B cell (primary cell): ENCODE measurements at regions not wholly inside any gene's neighbourhood (a gene's known extent, or its start where the extent isn't known, plus 50 kb on each side); places are given as distances from the start of the nearest gene placed in this dataset.

Experiments
- ATAC-seq: fragments of 200-7000 bp; cut with Tn5 transposase; one replicate; pipeline ENCODE4 v1.10.0; 2021; ENCODE audit warnings: low read depth, mild to moderate bottlenecking, moderate number of reproducible peaks, moderate library complexity
- CTCF ChIA-PET: fragments of 350-600 bp; sonication (Branson Sonifier 250); formaldehyde crosslinking; loops from one replicate; lab custom pipeline; 2021; ENCODE audit warnings: antibody characterized with exemption, inconsistent platforms; lab: Charles Lee
- POLR2A ChIA-PET: fragments of 350-600 bp; sonication (Branson Sonifier 250); formaldehyde crosslinking; loops from one replicate; lab custom pipeline; 2021; ENCODE audit warnings: antibody characterized with exemption; lab: Charles Lee
- DNase-seq: peaks from one replicate; pipeline ENCODE4 v3.0.0; 2013
- H2AFZ ChIP-seq: 2 replicates; pipeline ENCODE4 v1.6.1; 2012; ENCODE audit warnings: mild to moderate bottlenecking, low read depth, low read length; ENCODE audit not compliant: insufficient read depth, poor library complexity, severe bottlenecking
- H3K27ac ChIP-seq, 2 donors: 1 replicate in 1 of 2; 2 replicates in 1 of 2; pipeline ENCODE4 v1.5.1; 2012 to 2013; ENCODE audit warnings: low read length in 2 of 2, mild to moderate bottlenecking in 2 of 2, moderate library complexity in 1 of 2
- H3K27me3 ChIP-seq, 4 experiments: fragments of 200-600 bp in 1 of 4; sonication (generic) in 1 of 4; replicated peaks in 1 of 4; 1 replicate in 2 of 4; 2 replicates in 2 of 4; pipeline versions ENCODE4 v1.6.1 to v1.7.0; 2013 to 2016; ENCODE audit warnings: low read length in 3 of 4, mild to moderate bottlenecking in 2 of 4, mixed read lengths in 1 of 4, moderate library complexity in 1 of 4; ENCODE audit not compliant: insufficient read depth in 4 of 4, control insufficient read depth in 3 of 4; ENCODE audit errors: control extremely low read depth in 1 of 4
- H3K36me3 ChIP-seq, 2 experiments: replicated peaks in 1 of 2; 1 replicate in 1 of 2; 2 replicates in 1 of 2; pipeline versions ENCODE4 v1.6.1 to v1.7.1; 2013; ENCODE audit warnings: low read length in 1 of 2; ENCODE audit not compliant: insufficient read depth in 2 of 2, control insufficient read depth in 1 of 2; ENCODE audit errors: control extremely low read depth in 1 of 2, extremely low read depth in 1 of 2
- H3K4me1 ChIP-seq, 2 donors: fragments of 200-600 bp in 1 of 2; sonication (generic) in 1 of 2; 1 replicate in 1 of 2; 2 replicates in 1 of 2; pipeline versions ENCODE4 v1.5.1 to v1.6.1; 2013 to 2017; ENCODE audit warnings: low read length in 2 of 2; ENCODE audit not compliant: control insufficient read depth in 2 of 2, insufficient read depth in 2 of 2
- H3K4me2 ChIP-seq: replicated peaks from 2 replicates; pipeline ENCODE3; 2012; ENCODE audit warnings: mild to moderate bottlenecking, low read depth, low read length; ENCODE audit not compliant: poor library complexity, severe bottlenecking
- H3K4me3 ChIP-seq, 5 experiments: fragments of 200-600 bp in 1 of 5; sonication (generic) in 1 of 5; 1 replicate in 3 of 5; 2 replicates in 2 of 5; pipeline versions ENCODE4 v1.5.1 to v1.7.0; 2011 to 2016; ENCODE audit warnings: low read length in 4 of 5, mild to moderate bottlenecking in 4 of 5, low read depth in 2 of 5, control low read depth in 1 of 5, moderate library complexity in 1 of 5; ENCODE audit not compliant: insufficient read depth in 1 of 5; ENCODE audit errors: control extremely low read depth in 1 of 5, extremely low read depth in 1 of 5
- H3K79me2 ChIP-seq: fragments of 200-600 bp; sonication (generic); one replicate; pipeline ENCODE4 v1.6.0; 2016; ENCODE audit warnings: low read length; ENCODE audit not compliant: control insufficient read depth, insufficient read depth
- H3K9ac ChIP-seq: fragments of 200-600 bp; sonication (generic); 2 replicates; pipeline ENCODE4 v1.6.1; 2017; ENCODE audit warnings: mild to moderate bottlenecking, low read length, moderate library complexity
- H3K9me3 ChIP-seq, 3 donors: one replicate each; pipeline versions ENCODE4 v1.6.1 to v1.7.1; 2013; ENCODE audit warnings: low read length in 2 of 3; ENCODE audit not compliant: control insufficient read depth in 2 of 3, insufficient read depth in 1 of 3; ENCODE audit errors: control extremely low read depth in 1 of 3
- H4K20me1 ChIP-seq: 2 replicates; pipeline ENCODE4 v1.6.0; 2012; ENCODE audit warnings: mild to moderate bottlenecking, low read length; ENCODE audit not compliant: insufficient read depth, control insufficient read depth, poor library complexity, severe bottlenecking
- H3K27ac Mint-ChIP-seq: one replicate; pipeline ENCODE4 v1.8.0; 2021; ENCODE audit warnings: mixed read lengths
- H3K27me3 Mint-ChIP-seq: one replicate; pipeline ENCODE4 v1.8.0; 2021; ENCODE audit warnings: mixed read lengths
- H3K4me1 Mint-ChIP-seq: one replicate; pipeline ENCODE4 v1.8.0; 2021; ENCODE audit warnings: mixed read lengths
- H3K4me3 Mint-ChIP-seq: one replicate; pipeline ENCODE4 v1.8.0; 2021; ENCODE audit warnings: mixed read lengths
- H3K9me3 Mint-ChIP-seq: one replicate; pipeline ENCODE4 v1.8.0; 2022; ENCODE audit warnings: mixed read lengths; ENCODE audit not compliant: insufficient read depth
- EZH2 ChIP-seq: IDR thresholded peaks from 2 replicates; pipeline ENCODE4 v1.6.1; 2012; ENCODE audit warnings: borderline replicate concordance, low read depth, mild to moderate bottlenecking, moderate library complexity, low read length; ENCODE audit not compliant: insufficient read depth, poor library complexity, severe bottlenecking
- WGBS: methylation state at CpG from one replicate; pipeline ENCODE4 v1.1.5; 2013; ENCODE audit warnings: missing lambda C conversion rate; ENCODE audit not compliant: insufficient coverage; 5-methylcytosine and 5-hydroxymethylcytosine counted together
- intact Hi-C: fragments of 100-400 bp; cut with micrococcal nuclease; formaldehyde crosslinking; loops from one replicate; pipeline ENCODE4 v1.10.0; 2022
- TF ChIP-seq, protein P1 (sequence below): fragments of 200-600 bp; IDR thresholded peaks from one replicate; pipeline ENCODE4 v1.8.0; 2022; ENCODE audit warnings: antibody characterized with exemption, mild to moderate bottlenecking

GRCh38 chr14:45531022-45531421 lies 278.0 kb upstream of the MIS18BP1 start:
- no peak overlapping the region for H2AFZ ChIP-seq
- H3K4me3 ChIP-seq, result no peak overlapping the region
- H3K9me3 ChIP-seq, result peaks cover 0 to 9% (median 0%) of the 10 kb centered on the region in 3 donors
- POLR2A ChIA-PET, result no interaction called here
- TF ChIP-seq, protein P1, sequence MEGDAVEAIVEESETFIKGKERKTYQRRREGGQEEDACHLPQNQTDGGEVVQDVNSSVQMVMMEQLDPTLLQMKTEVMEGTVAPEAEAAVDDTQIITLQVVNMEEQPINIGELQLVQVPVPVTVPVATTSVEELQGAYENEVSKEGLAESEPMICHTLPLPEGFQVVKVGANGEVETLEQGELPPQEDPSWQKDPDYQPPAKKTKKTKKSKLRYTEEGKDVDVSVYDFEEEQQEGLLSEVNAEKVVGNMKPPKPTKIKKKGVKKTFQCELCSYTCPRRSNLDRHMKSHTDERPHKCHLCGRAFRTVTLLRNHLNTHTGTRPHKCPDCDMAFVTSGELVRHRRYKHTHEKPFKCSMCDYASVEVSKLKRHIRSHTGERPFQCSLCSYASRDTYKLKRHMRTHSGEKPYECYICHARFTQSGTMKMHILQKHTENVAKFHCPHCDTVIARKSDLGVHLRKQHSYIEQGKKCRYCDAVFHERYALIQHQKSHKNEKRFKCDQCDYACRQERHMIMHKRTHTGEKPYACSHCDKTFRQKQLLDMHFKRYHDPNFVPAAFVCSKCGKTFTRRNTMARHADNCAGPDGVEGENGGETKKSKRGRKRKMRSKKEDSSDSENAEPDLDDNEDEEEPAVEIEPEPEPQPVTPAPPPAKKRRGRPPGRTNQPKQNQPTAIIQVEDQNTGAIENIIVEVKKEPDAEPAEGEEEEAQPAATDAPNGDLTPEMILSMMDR, result no peak
- Mint-ChIP-seq H3K4me1 (no peaks in the 10 kb centered on the region), H3K9me3 (peaks cover 2% of the 10 kb centered on the region), H3K27ac (no peak overlapping the region), H3K4me3 (no peak overlapping the region), H3K27me3 (no peaks in the 10 kb centered on the region)
- no peaks in the 10 kb centered on the region for H4K20me1 ChIP-seq
- H3K27ac ChIP-seq, result no peak overlapping the region
- WGBS, result no CpG with 5 or more reads among the region's 2 CpGs
- DNase-seq (no peak), ATAC-seq (no peak)
- no peak overlapping the region for H3K4me2 ChIP-seq
- no peaks in the 10 kb centered on the region for H3K36me3 ChIP-seq
- intact Hi-C loops, result no loop called here
- H3K27me3 ChIP-seq, result no peaks in the 10 kb centered on the region
- no peaks in the 10 kb centered on the region for H3K4me1 ChIP-seq
- no peaks in the 10 kb centered on the region for H3K79me2 ChIP-seq
- CTCF ChIA-PET, result no interaction called here
- no peak overlapping the region for H3K9ac ChIP-seq

DNA sequence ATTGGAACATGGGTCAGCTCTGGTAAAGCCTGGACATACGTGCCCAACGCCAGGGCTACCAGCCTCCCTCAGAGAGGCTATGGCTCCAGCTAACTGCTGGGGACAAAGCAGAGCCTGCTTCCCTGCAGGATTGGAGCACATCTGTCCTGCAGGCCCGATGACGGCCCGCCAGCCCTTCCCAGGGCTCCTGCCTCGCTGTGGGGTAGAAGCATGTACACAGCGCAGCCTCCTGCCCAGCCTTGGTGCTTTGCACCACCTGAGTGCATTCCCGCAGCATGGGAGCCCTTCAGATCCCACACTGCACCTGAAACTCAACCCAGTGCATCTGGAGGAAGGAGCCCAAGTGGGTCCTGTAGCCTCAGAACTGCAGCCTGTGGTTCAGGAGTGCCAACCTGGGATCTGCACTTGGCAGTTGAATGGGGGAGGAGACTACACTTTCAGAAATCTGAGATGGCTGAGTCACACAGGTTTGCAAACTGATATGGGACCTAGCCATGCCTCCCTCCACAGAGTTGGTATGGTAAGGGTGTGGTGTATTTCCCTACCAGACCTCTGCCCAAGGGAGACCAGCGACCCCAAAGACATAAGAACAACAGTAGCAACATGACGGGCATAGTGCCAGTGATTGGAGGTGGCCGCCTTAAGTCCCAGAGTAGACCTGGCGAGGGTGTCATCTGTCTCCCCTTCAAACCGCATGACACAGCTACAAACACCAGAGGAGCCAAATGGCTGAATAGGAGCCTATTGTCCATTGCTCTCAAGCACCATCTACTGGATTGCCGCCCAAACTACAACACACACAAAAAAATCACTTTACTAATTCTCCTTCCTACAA lies 273.9 kb upstream of the MIS18BP1 start:
- no peaks in the 10 kb centered on the region for H4K20me1 ChIP-seq
- Mint-ChIP-seq H3K27ac (no peak overlapping the region), H3K4me3 (no peak overlapping the region), H3K4me1 (no peaks in the 10 kb centered on the region), H3K27me3 (no peaks in the 10 kb centered on the region), H3K9me3 (peaks cover 2% of the 10 kb centered on the region)
- ChIA-PET CTCF (no interaction called here), POLR2A (no interaction called here)
- no peak overlapping the region for H3K4me2 ChIP-seq
- DNase-seq (no peak), ATAC-seq (no peak)
- 61% methylated on average over 13 of the region's 14 CpGs for WGBS
- no peaks in the 10 kb centered on the region for H3K79me2 ChIP-seq
- no peak overlapping the region for H3K4me3 ChIP-seq
- peaks cover 0 to 6% (median 0%) of the 10 kb centered on the region in 3 donors for H3K9me3 ChIP-seq
- H2AFZ ChIP-seq, result no peak overlapping the region
- intact Hi-C loops, result no loop called here
- H3K36me3 ChIP-seq, result no peaks in the 10 kb centered on the region
- H3K27me3 ChIP-seq, result no peaks in the 10 kb centered on the region
- H3K9ac ChIP-seq, result no peak overlapping the region
- H3K4me1 ChIP-seq, result no peaks in the 10 kb centered on the region
- H3K27ac ChIP-seq, result no peak overlapping the region
- TF ChIP-seq EZH2, result no peak
- TF ChIP-seq, protein P1, result no peak
